GM19467 (cell line): ENCODE measurements at regions not wholly inside any gene's neighbourhood (a gene's known extent, or its start where the extent isn't known, plus 50 kb on each side); places are given as distances from the start of the nearest gene placed in this dataset.
"Not testable (repeated sequence)": the region's sequence is repeated elsewhere in the genome, so short reads cannot be mapped to it uniquely, and the experiment has no call there.

Experiments
- ATAC-seq: cut with Tn5 transposase; IDR thresholded peaks from one replicate; pipeline ENCODE4 v1.9.1; 2021; ENCODE audit warnings: mild to moderate bottlenecking, moderate library complexity; ENCODE audit not compliant: unreplicated experiment

- ATAC-seq, result no peak
Measured at GRCh38 chr16:61024180-61024900, 1011.9 kb downstream of the CDH8 start.

GRCh38 chr16:61014869-61015268 is 1021.4 kb downstream of the CDH8 start:
- ATAC-seq, result no peak

DNA sequence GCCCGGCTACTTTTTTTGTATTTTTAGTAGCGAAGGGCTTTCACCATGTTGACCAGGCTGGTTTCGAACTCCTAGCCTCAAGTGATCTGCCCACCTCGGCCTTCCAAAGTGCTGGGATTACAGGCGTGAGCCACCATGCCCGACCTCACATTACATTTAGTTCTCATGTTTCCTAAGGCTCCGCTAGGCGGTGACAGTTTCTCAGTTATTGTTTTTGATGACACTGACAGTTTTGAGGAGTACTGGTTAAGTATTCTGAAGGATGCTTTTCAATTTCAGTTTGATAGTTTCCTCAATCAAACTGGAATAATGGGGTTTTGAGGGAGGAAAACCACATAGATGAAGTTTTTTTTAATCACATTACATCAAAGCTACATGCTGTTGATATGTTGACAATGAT is 1028.5 kb downstream of the CDH8 start:
- no peak for ATAC-seq

DNA sequence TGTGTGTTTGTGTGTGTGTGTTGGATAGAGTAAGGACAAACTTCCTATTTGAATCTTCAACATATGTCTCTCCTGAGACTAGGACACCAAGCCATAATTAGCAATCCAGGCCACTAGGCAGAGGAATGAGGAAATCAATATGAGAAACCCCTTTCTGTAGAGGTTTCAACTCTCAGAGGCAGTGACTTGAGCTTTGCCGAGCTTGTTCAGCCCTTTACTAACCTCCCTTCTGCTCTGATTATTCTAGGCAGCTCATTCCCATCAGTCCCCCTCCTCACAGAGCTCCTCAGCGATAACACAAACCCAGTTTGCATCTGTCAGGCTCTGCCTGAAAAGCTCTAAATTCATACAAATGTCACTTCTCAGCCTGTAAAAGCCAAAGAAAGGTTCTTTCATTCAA is 1030.3 kb downstream of the CDH8 start:
- ATAC-seq, result no peak

- no peak for ATAC-seq
Measured at GRCh38 chr16:61002479-61003204, 1033.6 kb downstream of the CDH8 start.

DNA sequence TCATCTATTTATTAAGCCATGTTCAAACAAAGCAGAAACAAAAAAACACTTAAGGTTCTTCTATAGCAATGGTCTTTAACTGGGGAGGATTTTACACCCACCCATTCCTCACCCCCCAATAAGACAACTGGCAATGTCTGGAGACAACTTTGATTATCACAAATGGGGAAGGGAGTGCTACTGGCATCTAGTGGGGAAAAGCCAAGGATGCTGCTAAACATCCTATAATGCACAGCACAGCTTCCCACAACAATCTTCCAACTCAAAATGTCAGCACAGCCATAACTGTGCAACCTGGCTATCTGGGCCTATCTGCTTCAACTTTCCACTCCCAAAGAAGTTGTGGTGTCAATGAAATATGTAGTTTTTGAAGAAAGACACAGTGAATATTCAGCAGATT is 1044.4 kb downstream of the CDH8 start:
- no peak for ATAC-seq

DNA sequence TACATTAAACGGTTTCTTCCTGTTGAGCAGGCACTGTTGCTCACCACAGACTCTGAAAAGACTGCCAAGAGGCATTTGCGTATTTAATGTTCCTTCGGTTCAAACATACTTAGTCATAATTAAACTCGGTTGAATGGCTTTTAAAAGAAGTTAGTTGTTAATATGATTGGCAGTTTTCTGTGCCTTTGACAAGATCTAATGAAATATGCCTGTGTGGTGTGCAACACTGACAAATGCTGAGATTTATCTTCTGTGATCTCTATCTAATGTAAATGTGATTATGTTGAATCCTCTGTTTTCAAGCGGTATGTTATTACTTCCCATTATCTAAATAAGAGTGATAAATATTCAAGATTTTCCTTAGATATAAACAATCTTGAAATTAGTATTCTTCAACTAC is 1046.6 kb downstream of the CDH8 start:
- no peak for ATAC-seq

DNA sequence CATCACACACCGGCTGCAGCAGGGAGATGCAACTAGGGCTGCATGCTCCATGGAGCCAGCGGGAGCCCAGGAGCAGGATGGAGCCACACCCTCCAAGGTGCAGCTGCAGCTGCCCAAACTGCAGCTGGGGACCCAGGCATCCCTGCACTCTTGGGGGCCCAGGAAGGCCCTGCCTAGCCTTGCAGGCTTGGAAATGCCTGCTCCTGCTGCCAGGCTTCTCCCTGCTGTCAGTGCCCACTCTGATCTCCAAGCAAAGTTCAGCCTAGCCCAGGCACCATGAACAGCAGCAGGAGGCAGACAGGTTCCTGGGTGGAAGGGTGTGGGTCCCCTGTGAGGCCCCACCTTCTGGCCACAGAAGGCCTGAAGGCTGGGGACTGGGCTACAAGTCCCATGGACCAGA is 1057.1 kb downstream of the CDH8 start:
- ATAC-seq, result no peak

- no peak for ATAC-seq
Measured at GRCh38 chr16:60949800-60950199, 1086.4 kb downstream of the CDH8 start.

GRCh38 chr16:60945225-60945624 is 1091.0 kb downstream of the CDH8 start:
- ATAC-seq, result no peak

- not testable (repeated sequence) for ATAC-seq
Measured at GRCh38 chr16:60936189-60936588, 1100.0 kb downstream of the CDH8 start.

GRCh38 chr16:60932600-60932999 is 1103.6 kb downstream of the CDH8 start:
- ATAC-seq, result no peak

GRCh38 chr16:60930291-60930690 is 1105.9 kb downstream of the CDH8 start:
- ATAC-seq, result no peak

- no peak for ATAC-seq
Measured at GRCh38 chr16:60922920-60923319, 1113.3 kb downstream of the CDH8 start.

DNA sequence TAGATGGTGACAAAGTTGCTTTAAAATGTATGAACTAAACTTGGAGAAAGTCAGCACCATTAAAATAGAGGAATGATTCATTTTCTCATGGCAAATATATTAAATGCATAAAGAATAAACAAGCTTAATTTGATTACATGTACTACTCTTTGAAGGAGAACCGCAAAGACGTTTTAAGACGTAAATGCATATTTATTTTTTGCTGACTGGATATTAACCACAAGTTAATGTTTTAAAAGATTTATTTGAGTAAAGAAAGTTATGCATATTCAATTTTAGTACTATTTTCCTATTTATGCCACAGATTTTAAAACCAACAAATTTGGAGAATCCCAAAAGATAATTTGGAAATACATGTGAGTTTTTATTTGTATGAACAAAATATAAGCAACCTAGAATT is 1121.9 kb downstream of the CDH8 start:
- no peak for ATAC-seq

DNA sequence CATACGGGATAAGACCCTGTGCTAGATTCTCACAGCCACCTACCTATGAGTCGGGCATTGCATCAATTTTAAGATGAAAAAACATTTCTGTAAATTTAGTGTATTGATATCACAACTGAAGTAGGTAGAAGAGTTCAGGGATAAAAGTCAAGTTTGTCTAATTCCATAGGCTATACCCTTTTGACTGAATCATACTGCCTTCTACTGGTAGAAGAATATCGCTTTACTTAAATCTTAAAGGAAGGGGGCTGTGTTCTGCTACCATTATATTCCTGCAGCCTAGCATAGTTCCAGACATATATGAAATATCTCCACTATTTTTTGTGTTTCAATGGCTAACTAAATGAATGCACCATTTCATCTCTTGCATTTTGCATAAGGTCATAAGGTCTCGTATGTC is 1128.6 kb downstream of the CDH8 start:
- ATAC-seq, result no peak

- no peak for ATAC-seq
Measured at GRCh38 chr16:60905811-60906210, 1130.4 kb downstream of the CDH8 start.

DNA sequence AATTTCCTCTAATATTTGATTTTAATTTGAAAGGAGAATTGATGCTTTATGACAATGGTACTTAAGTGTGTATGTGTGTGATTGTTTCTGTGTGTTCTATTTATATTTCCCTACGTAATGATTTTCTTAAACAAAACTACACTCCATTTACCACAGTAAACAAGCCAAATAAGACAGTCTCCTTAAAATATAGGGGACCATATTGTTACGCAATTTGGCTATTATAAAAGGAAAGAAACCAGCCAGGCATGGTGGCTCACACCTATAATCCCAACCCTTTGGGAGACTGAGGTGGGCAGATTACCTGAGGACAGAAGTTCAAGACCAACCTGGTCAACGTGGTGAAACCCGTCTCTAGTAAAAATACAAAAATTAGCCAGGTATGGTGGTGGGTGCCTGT is 1134.1 kb downstream of the CDH8 start:
- ATAC-seq, result no peak

GRCh38 chr16:60882816-60883215 is 1153.4 kb downstream of the CDH8 start:
- no peak for ATAC-seq

- ATAC-seq, result no peak
Measured at GRCh38 chr16:60852635-60853034, 1183.6 kb downstream of the CDH8 start.

GRCh38 chr16:60821661-60822060 is 1214.6 kb downstream of the CDH8 start:
- ATAC-seq, result no peak

GRCh38 chr16:60820361-60820760 is 1215.9 kb downstream of the CDH8 start:
- ATAC-seq, result no peak

- ATAC-seq, result no peak
Measured at GRCh38 chr16:60818465-60818864, 1217.8 kb downstream of the CDH8 start.
